GM04503 (cell line): ENCODE measurements at regions not wholly inside any gene's neighbourhood (a gene's known extent, or its start where the extent isn't known, plus 50 kb on each side); places are given as distances from the start of the nearest gene placed in this dataset.

Experiments used
- DNase-seq: peaks from one replicate; pipeline ENCODE4 v3.0.0-alpha.2; 2012; ENCODE audit warnings: low read depth

DNA sequence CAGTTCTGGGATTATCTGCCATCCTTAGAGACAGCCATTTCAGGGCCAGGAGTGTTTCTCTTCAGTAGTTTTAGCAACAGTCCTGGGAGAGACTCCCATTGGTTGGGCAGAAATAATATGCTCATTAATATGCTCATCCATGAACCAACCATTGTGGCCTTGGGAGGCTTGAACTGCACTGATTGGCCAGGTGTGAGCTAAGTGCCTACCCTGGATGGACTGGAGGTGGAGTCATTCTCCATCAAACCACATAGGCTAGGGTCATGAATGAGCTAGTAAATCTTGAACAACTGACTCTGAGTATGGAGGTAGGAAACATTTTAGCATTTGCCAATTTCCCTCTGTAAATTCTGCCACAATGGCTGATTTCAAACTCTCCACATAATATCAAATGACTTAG is 70.2 kb upstream of the ZFP64 start:
- DNase-seq = no peak

DNA sequence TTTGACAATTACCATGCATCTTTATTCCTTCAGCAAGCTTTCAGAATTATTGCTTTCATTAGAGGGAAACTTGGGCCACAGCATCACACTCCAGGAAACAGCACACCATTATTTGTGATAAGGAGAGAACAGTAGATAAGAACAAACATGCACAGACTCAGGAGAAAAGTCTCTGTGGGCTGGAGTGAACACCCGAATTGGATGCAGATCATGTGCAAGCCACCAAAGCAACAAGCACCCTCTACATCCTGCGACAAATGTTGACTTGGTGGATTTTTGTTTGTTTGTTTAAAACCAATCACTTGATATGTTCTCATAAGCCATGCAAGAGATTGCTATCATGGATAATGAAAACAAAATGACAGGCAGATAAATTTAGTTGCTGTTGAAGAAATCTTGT is 67.7 kb upstream of the ZFP64 start:
- DNase-seq = no peak

DNA sequence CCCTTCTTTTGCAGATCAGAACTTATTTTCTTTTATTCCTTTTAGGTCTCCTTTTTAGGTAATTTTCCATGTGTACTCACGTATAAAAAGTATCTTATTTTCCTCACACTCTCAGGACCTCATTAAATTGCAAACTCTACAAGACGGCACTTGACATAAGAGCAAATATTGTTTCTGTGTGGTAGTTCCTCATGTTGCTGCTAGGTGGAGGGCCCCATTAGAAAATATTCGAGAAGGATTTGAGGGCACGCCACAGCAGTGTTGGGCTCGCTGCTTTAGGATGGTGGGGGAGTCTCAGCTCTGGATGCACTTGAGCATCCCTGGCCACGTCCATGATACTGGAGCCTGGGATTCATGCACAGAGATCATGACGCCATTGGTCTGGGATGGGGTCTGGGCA is 64.9 kb upstream of the ZFP64 start:
- DNase-seq = no peak

DNA sequence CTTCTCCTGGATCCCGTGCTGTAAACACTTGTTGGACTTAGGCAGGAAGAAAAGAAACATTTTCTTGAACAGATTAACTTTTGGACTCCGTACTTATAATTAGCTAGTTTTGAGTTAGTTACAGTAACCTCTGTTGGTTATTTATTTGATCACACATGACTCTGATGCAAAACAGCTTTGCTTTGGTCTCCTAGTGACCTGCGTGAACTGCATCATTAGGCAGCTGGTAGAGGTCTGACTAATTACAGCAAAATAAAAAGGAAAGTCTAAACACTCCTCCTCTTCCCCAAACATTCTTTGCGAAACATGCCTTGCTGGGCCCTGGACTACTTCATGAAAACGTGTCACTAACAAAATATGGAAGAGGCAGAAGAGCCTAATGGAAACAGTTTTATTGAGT is 61.1 kb upstream of the ZFP64 start:
- no peak for DNase-seq

DNA sequence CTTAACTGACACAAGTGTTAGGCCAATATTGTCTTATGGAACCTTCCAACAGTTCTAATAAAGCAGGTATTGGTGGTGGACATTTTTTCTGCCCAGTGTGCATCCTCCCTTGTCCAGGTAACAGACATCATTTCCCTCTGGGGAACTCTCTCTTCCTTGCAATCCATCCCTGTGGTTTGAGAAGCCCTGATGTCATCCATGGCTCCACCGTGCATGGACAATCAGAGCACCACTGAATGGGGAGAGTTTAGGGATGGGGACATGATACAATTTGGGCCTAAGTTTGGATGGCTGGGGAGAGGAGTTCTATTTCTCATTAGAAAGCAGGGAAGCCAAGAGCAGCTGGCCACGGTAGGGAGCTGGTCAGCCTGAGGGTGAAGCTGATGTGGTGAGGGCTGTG is 60.2 kb upstream of the ZFP64 start:
- no peak for DNase-seq

DNA sequence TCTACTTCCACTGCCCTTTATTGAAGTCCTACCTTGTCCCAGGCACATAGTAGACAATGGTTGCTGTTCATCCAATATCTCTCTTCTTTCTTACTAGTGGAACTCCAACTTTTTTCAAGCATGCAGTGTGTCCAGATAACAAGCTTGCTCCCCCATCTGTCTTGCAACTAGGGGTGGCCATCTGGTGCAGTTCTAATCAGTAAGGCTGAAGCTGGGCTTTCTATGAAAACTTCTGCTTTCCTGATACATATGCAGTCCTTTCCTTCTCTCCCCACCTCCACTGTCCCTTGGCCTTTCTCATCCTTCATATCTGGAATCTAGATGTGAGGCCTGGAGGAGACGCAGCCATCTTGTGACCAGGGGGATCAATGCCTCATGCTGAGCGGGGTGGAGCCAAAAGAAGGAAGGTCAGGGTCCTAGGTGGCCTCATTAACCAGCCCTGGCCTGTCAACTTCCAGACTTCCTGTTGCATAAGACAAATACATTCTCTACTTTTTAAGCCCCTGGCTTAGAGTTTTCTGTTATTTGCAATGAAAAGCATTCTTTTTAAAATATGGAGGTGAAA is 59.6 kb upstream of the ZFP64 start:
- DNase-seq = no peak

DNA sequence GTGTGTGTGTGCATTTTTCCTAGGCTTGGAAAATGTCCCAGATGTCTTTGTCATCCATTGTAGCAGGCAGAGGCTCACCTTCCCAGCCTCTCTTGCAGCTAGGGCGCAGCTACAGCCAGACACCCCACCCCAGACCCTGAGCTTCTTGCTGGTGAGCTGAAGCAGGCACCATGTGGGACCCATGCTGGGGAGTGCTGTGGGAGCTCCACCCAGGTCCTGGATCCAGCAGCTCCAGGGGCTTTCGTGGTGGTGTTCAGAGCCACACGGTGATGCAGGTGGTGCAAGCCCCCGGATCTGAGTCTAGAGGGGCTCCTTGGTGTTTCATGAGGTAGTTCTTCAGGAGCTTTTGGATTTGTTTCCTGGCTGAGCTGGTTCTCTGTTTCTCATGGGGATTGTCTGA is 56.0 kb upstream of the ZFP64 start:
- no peak for DNase-seq

DNA sequence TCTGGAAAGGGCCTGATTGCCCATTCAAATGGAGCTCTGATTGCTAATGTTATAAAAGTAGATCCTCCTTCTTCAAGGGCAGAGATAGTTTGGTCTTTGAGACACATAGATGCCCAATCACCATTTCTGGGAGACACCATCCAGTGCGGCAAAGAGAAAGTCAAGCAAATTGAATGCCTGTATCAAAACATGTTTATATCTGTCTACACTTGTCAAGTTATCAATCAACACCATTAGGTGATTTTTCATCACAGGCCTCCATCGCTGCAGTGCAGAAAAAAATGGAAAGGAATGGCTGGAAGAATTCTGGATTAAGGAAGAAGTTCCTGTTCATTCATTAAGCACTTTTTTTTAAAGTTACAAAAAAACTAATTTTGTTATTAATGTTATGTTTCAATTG is 54.8 kb upstream of the ZFP64 start:
- DNase-seq = no peak

DNA sequence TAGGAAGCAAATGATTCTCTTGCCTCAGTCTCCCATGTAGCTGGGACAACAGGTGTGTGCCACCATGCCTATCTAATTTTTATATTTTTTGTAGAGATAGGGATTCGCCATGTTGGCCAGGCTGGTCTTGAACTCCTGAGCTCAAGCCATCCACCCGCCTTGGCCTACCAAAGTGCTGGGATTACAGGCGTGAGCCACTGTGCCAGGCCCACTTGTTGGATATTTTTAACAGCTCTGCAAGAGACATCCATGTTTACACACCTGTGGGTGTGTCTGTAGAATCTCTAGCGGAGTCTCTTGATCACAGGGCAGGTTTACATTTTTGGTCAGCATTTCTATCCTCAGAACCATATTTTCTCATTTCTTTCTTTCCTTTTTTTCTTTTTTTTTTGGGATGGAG is 53.1 kb upstream of the ZFP64 start:
- no peak for DNase-seq

DNA sequence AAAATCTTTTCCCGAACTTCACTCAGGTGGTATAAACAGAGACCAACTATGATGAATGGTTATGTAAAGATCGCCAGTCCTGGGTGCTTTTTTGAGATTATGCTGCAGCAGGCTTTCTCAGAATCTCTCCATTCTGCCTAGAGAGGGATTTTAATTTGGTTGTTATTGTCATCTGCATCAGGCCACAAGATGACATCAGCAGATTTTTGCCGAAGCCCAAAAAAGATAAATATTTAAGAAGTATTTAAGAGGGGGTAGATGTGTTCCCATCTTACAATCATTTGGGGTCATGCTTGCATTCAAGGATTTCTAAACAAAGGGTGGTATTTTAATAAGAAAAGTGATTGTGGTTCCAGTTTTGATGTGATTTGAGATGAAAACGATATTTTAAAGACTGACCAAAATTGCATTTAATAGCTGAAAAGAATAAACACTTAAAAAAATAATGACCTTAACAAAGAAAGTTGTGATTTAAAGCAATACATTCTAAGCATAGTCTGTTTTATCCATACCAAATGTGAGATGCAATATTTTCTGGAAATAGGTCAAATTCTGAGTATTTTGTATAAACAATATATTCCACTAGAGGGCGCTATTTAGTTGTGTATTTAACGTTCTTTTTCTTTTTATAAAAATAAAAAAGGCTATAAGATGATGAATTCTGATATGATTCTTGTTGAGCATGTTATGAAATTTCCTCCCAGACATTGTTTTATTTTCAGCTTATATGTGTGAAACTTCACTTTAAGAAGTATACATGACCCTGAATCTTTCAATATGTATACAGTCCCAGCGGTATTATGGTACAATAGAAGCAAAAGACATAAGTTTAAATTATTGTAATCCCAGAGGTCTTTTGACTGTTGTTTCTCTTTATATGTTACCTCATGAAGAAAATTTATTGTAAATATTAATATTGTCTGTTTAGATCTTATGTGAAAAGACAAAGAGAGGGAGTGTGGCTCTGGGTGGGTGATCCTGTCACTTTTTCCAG is 51.0 kb upstream of the ZFP64 start:
- no peak for DNase-seq
